OCI-LY3 (cell line): ENCODE measurements at regions not wholly inside any gene's neighbourhood (a gene's known extent, or its start where the extent isn't known, plus 50 kb on each side); places are given as distances from the start of the nearest gene placed in this dataset.

Source experiments
- CTCF ChIP-seq: fragments of 200-600, 300-600 bp; sonication (generic); IDR thresholded peaks from 2 replicates; pipeline ENCODE4 v1.5.1; 2014; ENCODE audit warnings: antibody characterized with exemption, low read length, low read depth
- EZH2phosphoT487 ChIP-seq: fragments of 200-600 bp; shearing (Covaris generic); IDR thresholded peaks from 2 replicates; pipeline ENCODE4 v1.6.1; 2018; ENCODE audit warnings: antibody characterized with exemption, mixed run types, low read depth

GRCh38 chr17:79255456-79255855 lies 180.8 kb downstream of the ENGASE start:
- TF ChIP-seq CTCF = no peak
- no peak for TF ChIP-seq EZH2phosphoT487
